GM18526 (cell line): ENCODE measurements at regions not wholly inside any gene's neighbourhood (a gene's known extent, or its start where the extent isn't known, plus 50 kb on each side); places are given as distances from the start of the nearest gene placed in this dataset.

Experiments
- POLR2A ChIP-seq: IDR thresholded peaks from 3 replicates; pipeline ENCODE4 v1.6.1; 2011; ENCODE audit not compliant: insufficient read length; ENCODE audit errors: extremely low read depth

- no peak for TF ChIP-seq POLR2A
Measured at GRCh38 chr10:88023676-88024075, 160.3 kb downstream of the PTEN start.

GRCh38 chr10:88026031-88026430 is 162.6 kb downstream of the PTEN start:
- no peak for TF ChIP-seq POLR2A

- TF ChIP-seq POLR2A: no peak
Measured at GRCh38 chr10:88027570-88027969, 164.1 kb downstream of the PTEN start.

GRCh38 chr10:88028072-88028471 is 164.6 kb downstream of the PTEN start:
- no peak for TF ChIP-seq POLR2A

- no peak for TF ChIP-seq POLR2A
Measured at GRCh38 chr10:88028654-88029053, 165.2 kb downstream of the PTEN start.

- TF ChIP-seq POLR2A: no peak
Measured at GRCh38 chr10:88032566-88032965, 169.1 kb downstream of the PTEN start.

GRCh38 chr10:88033385-88033784 is 170.0 kb downstream of the PTEN start:
- TF ChIP-seq POLR2A: no peak

- no peak for TF ChIP-seq POLR2A
Measured at GRCh38 chr10:88033793-88034192, 170.4 kb downstream of the PTEN start.

- no peak for TF ChIP-seq POLR2A
Measured at GRCh38 chr10:88036126-88036525, 172.7 kb downstream of the PTEN start.

- TF ChIP-seq POLR2A: no peak
Measured at GRCh38 chr10:88037623-88038022, 174.2 kb downstream of the PTEN start.

GRCh38 chr10:88038268-88038667 is 174.8 kb downstream of the PTEN start:
- TF ChIP-seq POLR2A: no peak

- no peak for TF ChIP-seq POLR2A
Measured at GRCh38 chr10:88039496-88040200, 176.2 kb downstream of the PTEN start.

GRCh38 chr10:88041243-88042159 is 178.1 kb downstream of the PTEN start:
- no peak for TF ChIP-seq POLR2A

- no peak for TF ChIP-seq POLR2A
Measured at GRCh38 chr10:88042160-88043100, 179.0 kb downstream of the PTEN start.

GRCh38 chr10:88045096-88045495 is 181.7 kb downstream of the PTEN start:
- no peak for TF ChIP-seq POLR2A
